ENCODE measurements at regions not wholly inside any gene's neighbourhood (a gene's known extent, or its start where the extent isn't known, plus 50 kb on each side); places are given as distances from the start of the nearest gene placed in this dataset.

- TF ChIP-seq CTCF (optimal IDR thresholded peaks at IDR 0.05 in 1 of 3, IDR thresholded peaks at IDR 0.05 in 1 of 3, conservative IDR thresholded peaks at IDR 0.05 in 1 of 3; ENCODE audit: extremely low read depth in 1 of 3, insufficient read depth in 2 of 3, low read length in 3 of 3) = no peak
- no peak for TF ChIP-seq EZH2 (IDR thresholded peaks at IDR 0.05; ENCODE audit: low read length)
Measured at GRCh38 chr13:74715718-74716117, 581.5 kb upstream of the KLF12 start.
